Epidermal melanocyte (primary cell): ENCODE measurements at regions not wholly inside any gene's neighbourhood (a gene's known extent, or its start where the extent isn't known, plus 50 kb on each side); places are given as distances from the start of the nearest gene placed in this dataset.
"Not testable (repeated sequence)": the region's sequence is repeated elsewhere in the genome, so short reads cannot be mapped to it uniquely, and the experiment has no call there.

Experiments used
- DNase-seq: peaks from one replicate; pipeline ENCODE4 v3.0.0; 2011; ENCODE audit warnings: low spot score; ENCODE audit not compliant: insufficient read length

DNA sequence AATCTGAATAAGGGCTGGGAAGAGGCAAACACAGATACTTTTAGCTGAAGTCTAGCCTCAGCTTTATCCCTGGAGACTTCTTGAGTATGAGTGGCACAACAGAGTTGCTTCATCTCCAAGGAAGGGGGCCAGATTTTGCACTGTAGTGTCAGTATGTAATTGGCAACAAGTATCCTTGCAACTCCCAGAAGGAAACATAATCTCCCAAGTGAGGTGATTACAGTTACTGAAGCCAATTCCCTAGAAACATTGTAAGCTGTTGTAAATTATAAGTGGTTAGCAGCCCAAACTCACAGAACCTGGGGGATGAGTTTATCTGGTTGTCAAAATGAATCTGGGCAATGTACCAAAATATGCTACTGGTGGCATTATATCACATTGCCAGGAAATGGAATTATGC lies 2065.7 kb upstream of the PCDH20 start:
- no peak for DNase-seq

DNA sequence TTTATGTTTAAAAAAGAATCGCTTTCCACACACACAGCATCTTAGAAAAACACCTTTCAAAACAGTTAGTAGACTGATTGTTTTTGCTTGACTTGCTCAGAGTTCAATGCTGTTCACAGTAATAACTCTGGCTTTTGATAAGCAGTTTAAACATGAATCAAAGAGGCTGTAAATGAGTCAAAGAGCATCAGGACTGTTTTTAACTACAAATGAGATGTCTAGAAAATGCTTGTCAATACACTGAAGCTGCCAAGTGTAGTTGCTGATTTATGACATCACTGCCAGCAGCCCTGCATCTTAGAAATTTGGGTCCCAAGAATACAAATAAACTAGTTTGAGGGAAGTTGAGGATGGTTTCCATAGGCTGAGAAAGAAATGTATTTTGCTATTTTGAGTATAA lies 2057.1 kb upstream of the PCDH20 start:
- DNase-seq, result no peak

DNA sequence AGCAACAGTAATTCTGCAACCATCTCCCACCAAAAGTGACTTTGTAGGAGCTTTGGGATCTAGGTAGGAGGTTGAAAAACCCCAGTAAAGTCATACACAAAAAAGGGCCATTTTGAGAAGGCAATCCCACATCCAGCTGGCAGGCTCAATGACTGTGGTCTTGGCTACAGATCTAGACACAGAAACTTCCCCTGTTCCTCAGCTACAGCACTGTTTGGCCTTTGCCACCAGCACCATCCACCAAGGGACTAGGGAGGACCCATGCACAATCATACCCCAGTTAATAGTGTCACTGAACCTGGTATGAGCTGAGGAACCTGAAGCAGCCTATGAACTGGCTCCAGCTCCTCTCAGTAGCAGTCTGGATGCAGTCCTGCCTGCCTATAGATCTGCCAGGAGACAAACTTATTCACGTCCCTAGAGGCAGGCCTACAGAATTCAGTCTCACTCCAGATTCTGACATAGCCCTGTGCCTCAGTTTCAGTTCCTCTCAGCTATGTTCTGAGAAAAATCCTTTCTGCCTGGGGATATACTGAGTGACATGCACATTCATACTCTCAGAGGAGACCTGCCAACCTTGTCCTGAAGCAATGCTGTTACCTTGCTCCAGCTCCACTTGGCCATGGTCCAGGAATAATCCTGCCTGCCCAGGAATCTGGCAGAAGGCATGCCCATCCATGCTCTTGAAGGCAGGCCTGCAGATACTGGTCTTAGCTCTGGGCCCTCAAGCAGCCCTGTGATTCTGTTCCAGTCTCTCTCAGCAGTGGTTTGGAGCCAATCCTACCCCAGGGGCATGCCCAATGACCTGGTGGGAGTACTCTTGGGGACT lies 2048.3 kb upstream of the PCDH20 start:
- no peak for DNase-seq

DNA sequence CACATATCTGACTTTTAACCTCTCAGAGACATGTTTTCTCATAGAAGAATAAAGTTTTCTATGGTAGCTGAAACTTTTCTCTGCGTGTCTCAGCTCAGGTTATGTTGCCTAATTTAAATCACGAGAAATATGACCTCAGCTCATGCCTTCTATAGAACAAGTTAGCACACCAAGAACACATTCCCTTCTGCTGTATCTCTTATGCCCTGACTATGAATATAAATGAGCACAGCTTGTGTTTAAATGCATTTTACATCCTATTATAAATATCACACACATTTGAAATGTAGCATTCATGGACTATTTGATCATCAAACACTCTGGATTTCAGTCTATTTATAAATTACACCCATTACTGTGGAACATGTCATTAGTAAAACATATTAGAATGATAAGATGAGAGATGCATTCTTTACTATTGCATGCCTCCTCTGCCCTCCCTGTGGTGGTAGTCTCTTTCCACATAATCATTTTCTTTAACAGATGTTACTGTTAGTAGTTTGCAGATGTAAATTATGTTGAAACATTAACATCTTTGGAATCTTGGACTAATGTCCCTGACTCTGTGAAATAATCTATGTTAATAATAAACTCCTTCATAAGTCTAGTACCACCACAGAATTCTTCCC lies 2044.9 kb upstream of the PCDH20 start:
- no peak for DNase-seq

DNA sequence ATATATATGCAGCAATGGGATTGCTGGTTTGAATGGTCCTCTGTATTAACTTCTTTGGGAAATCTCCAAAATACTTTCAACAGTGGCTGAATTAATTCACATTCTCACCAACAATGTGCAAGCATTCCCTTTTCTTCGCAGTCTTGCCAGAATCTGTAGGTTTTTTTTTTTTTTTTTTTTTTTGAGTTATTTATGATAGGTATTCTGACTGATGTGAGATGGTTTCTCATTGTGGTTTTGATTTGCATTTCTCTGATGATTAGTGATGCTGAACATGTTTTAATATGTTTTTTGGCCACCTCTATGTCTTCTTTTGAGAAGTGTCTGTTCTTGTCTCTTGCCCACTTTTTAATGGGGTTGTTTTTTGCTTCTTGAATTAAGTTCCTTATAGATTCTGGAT lies 2041.5 kb upstream of the PCDH20 start:
- DNase-seq, result no peak

DNA sequence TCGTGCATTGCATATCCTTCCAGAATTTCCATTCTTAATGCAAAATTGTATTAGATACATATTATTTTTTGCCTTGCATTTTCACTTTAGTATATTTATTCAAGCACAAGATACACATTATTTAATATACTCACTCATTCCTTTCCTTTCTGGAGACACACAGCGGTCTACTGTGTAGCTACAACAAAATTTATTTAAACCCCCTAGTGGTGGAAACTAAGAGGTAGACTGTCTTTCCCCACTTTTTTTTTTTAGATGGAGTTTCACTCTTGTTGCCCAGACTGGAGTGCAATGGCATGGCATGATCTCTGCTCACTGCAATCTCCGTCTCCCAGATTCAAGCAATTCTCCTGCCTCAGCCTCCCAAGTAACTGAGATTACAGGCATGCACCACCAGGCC lies 2040.3 kb upstream of the PCDH20 start:
- DNase-seq, result no peak

DNA sequence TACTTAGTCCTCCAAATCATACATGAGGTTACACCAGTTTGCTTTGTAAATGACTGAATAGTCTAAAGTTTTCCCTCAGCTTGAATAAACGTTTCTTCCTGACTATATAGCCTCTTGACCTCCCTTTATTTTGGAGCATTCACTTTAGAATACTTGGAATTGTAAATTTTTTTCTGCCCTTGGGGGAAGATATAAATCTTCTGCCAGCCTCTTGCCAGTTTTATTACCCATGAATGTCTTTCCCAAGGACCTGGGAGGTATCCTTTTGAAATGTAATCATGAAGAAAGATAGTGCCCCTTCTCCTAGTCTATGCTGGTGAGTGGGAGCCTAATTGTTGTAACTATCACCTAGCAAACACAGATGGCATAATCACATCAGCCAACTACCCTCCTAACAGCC lies 2033.9 kb upstream of the PCDH20 start:
- no peak for DNase-seq

DNA sequence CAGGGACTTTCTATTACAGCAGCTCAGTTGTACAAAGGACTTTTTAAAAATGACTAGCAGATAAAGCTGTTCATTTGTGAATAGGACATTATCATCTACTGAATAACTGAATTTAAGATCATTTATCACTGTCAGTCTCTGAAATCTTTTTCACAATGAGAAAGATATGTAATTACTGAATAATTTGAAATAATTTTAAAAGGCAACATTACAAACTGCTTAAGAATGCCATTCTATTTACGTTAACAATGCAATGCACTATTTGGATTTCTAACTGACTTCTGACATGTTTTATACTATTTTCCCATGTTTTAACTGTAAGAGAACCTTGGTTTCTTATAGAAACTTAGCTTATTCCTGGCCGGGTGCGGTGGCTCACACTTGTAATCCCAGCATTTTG lies 2033.0 kb upstream of the PCDH20 start:
- DNase-seq, result no peak

DNA sequence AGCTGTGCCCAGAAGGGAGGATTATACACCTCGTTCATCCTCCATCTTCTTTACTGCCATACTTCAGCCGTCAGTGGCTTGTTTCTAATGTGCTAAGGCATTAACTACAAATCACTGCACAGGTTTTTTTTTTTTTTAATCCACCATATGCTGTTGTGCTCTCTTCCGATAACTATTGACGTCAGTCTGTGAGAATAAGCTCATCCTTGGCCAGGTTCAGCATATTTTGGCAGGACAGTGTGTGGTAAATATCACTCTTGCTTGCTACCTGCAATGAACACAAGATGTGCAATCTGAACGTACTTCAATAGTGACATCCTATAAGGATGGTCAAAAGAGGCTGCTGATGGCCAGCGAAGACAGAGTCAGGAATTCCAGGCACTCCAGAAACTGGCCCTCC lies 2030.7 kb upstream of the PCDH20 start:
- no peak for DNase-seq

DNA sequence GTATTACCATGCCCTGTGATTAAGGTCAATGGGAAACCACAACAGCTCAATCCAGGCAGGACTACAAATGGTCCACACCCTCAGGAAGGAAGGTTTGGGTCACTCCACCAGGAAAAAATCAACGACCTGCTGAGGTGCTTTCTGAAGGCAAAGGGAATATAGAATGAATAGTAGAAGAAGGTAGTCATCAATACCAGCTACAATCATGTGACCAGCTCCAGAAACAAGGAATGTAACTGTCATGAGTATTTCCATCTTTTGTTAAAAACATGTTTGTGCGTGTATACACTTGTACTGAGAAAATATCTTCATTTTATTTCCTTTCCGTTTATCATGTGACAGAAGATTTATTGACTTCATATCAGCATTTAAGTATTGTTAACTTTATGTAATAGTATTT lies 2028.6 kb upstream of the PCDH20 start:
- not testable (repeated sequence) for DNase-seq

DNA sequence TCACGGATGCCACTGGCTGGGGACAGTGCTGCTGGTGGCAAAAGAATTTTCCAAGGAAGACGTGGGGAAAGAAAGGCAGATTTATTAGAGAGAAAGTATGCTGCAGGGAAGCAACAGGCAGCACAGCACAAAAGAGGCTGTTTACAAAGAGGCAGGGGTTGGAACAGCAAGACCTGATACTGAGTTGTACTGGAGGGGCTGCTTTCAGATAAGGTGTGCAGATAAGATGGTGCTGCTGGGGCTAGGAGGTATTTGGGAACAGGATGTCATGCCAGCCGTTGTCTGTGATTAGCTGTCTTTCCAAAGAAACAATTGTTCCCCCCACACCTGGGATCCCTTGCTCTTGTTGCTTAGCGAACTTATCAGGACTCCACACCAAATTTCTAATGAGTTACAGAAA lies 2023.3 kb upstream of the PCDH20 start:
- DNase-seq, result no peak

DNA sequence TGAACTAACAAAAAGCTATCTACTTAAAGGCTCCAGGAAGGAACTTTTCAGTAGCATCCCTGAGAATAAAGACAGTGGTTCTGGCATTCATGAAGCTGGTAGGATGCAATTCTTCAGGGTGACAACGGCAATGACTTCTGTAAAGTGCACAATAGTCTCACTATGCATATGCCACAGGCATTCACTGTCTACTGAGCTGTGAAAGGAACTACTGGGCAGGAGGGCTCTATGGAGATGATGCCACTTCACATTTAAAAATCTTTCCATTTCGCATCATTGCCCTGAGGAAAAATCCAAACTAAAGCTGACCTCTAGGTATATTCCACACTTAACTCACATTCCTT lies 2020.6 kb upstream of the PCDH20 start:
- DNase-seq, result no peak

DNA sequence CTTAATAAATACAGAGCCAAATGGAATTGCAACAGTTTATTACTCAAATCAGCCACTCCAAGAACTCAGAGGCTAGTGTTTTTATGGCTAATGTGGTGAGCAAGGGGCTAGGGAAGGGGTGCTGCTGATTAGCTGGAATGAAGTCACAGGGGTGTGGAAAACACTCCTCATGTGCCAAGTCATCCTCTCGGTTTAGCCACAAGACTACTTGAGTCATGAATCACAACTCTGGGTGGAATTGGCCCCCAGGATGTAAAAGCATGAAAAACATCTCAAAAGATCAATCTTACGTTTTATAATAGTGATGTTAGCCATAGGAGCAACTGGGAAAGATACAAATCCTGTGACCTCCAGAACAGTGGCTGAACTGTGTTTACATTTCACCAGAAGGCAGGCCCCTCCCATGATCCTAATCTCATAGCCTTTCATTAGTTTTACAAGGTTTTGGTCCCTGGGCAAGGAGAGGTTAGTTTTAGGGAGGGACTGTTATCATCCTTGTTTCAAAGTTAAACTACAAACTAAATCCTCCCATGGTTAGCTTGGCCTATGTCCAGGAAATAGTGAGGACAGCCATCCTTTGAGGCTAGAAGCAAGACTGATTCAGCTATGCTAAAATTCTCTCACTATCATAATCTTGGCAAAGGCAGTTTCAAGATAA lies 2020.1 kb upstream of the PCDH20 start:
- DNase-seq, result no peak

DNA sequence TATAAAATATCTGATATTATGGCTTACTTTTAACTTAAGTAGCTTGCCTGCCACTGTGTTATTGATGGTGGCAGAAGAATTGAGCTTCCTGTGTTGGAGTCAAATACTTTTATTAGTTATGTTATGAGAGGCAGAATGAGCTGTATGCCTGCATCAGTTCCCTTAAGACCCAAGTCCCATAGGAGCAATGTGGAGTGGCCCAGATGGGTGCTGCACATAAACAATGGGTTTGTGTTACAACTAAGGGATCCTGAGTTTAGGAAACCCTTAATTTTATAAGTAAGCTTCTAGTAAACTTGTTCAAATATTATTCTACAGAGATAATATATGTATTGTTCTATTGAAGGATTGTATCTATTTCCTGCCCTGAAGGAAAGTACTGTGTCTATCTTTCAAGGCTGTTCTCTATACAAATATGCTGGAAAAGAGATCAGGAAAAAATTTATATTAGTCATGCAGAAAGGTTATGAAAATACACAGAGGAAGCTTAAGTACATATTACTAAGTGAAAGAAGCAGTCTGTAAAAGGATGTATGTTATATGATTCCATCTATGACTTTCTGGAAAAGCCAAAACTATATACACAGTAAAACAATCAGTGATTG lies 2018.0 kb upstream of the PCDH20 start:
- DNase-seq, result no peak

DNA sequence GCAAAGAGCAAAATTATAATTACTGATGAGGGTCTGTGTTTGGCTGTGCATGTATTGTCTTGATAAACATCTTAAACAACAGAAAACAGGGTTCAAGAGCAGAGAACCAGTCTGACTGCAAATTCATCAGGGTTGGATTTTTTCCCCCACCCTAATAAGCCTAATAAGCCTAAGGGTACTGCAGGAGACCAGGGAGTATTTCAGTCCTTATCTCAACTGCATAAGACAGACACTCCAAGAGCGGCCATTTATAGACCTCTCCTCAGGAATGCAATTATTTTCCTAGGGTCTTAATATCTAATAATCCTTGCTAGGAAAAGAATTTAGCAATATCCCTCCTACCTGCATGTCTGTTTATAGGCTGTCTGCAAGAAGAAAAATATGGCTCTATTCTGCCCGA lies 2011.5 kb upstream of the PCDH20 start:
- no peak for DNase-seq

DNA sequence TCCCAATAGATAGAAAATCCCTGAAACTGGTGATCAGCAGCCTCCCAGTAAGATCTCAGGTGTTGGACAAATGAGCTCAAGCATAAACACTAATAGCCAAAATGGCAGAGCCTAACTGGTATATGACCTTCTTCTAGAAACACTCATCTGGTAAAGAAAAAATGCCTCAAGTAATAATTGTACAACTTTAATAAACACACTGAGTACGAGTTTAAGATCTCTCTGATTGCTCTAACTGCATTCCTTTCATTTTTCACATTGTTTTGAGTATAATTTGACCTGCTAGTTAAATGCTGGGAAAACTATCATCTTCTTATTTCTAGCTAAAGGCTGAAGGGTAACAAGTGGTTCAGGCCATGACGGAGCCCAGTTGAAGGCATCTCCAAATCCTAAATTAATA lies 2009.5 kb upstream of the PCDH20 start:
- DNase-seq, result no peak

DNA sequence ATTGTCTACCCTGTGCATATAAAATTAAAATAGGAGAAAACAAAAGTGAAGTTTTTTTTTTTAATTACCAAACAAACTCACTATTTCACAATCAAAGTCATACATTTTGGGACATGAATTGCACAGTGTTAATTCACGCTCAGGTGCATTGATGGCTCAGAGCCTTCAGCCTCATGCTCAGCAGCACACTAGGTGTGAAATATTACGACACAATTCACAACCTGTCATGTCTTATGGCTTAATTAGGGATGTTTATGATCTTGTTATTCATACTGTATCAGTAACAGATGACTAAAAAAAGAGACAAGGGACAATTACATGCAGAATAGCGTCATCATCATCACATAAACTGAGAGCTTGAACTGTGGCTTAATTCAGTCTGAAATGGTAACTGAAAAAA lies 2005.5 kb upstream of the PCDH20 start:
- DNase-seq, result no peak

DNA sequence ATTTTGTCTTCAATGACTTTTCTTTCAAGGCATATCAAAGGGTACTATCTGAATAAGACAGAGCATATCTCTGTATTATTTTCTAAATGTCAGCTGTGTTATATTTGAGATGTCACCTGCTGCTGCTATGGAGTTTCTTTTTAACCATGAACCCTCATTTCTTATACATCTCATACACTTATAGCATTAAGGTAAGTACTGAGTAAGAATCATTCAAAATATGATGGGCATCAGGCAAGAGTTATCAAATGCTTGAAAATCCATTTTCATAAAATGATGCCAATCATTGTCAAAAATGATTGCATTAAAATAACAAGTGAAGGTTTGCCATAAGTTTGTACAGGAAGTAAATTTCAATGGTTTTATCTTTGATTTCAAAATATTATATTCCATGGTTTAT lies 2005.0 kb upstream of the PCDH20 start:
- no peak for DNase-seq

DNA sequence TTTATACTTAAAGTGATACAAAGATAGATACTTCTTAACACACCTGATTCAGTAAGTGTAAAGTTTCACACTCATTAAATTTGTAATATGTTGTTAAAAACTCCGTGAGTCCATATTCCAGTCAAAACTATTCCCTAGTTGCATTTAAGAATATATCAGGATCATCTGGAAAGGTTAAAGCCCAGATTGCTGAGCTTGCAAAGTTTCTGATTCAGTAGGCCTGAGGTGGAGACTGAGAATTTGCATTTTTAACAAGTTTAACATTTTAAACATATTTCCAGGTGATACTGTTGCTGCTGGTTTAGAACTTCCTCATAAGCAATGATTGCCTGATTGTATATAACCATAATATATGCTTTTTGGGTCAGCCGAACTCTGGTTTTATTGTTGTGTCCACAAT lies 1998.6 kb upstream of the PCDH20 start:
- no peak for DNase-seq

DNA sequence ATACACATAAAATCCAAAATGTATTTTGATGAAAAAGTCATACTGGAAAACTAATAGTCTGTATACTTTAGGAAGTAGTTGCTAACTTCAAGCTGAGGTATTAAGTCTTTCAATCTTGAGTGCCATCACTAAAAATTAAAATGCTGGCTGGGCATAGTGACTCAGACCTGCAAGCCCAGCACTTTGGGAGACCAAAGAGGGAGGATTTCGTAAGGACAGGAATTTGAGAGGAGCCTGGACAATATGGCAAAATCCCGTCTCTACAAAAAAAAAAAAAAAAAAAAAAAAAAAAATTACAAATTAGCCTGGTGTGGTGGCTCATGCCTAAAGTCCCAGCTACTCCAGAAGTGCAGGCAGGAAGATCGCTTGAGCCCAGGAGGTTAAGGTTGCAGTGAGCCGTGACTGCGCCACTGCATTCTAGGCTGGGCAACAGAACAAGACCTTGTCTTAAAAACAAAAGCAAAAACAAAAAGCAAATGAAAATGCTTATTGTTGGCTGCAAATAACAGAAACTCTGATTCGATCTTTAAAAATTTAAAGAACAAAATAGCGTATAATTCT lies 1994.2 kb upstream of the PCDH20 start:
- no peak for DNase-seq

DNA sequence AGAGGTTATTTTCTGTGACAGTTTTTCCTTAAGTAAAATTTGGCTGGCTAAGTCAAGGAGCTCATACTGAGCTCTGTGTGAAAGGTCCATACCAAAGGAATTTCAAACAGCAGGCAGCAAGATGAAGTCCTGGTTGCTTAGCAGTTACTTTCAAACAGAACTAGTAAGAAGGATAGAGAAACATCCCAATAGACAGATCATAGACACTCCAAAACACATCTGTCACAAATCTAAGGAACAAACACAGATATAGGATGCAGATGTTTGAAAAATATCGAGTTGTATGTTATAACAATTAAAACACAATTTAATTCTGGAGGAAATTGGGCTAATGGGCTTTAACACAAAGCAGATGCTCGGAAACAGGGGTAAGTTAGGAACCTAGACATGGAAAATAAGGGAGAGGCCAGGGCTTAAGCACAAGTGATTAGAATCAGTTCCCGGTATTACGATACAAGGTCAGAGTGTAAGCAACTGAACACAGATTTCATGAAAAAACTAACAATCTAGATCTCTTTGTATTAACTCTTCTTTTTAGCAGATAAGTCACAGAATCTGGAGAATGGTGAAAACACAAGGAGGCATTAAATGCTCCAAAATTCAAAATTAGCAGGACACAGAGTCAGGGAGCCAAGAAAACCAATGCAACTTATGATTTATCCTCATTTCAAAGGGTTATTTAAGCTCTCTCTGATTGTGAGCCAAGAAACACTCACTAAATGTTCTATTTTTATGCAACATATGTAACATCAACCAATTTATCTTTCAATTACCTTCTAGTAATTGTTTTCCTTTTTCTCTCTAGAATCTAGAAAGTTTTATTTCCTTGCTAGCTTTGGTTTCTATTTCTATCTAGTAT lies 1992.9 kb upstream of the PCDH20 start:
- DNase-seq, result no peak
